Stomach (tissue), 8 donors: ENCODE measurements at regions not wholly inside any gene's neighbourhood (a gene's known extent, or its start where the extent isn't known, plus 50 kb on each side); places are given as distances from the start of the nearest gene placed in this dataset.

ENCODE experiments used
- DNase-seq, 2 donors: peaks; one replicate each; pipeline versions ENCODE4 v3.0.0 to v3.0.0-alpha.2; 2013 to 2019
- H3K27ac ChIP-seq, 5 donors: fragments of 200-600 bp in 4 of 5; sonication (generic) in 4 of 5; one replicate each; pipeline ENCODE4 v1.5.1; 2013 to 2019; ENCODE audit warnings: mild to moderate bottlenecking in 1 of 5, moderate library complexity in 1 of 5
- H3K27me3 ChIP-seq, 3 donors: fragments of 200-600 bp; sonication (generic); one replicate each; pipeline ENCODE4 v1.5.1; 2017 to 2019; ENCODE audit warnings: mixed run types in 1 of 3
- H3K36me3 ChIP-seq, 4 donors: fragments of 200-600 bp; sonication (generic); 1 replicate in 3 of 4; 2 replicates in 1 of 4; pipeline ENCODE4 v1.5.1; 2016 to 2019
- H3K4me1 ChIP-seq, 4 donors: fragments of 200-600 bp; sonication (generic); one replicate each; pipeline ENCODE4 v1.5.1; 2016 to 2019
- H3K4me3 ChIP-seq, 4 donors: fragments of 200-600 bp; sonication (generic) in 3 of 4; one replicate each; pipeline ENCODE4 v1.5.1; 2016 to 2019; ENCODE audit warnings: mild to moderate bottlenecking in 1 of 4
- H3K9me3 ChIP-seq, 4 donors: fragments of 200-600 bp; sonication (generic); one replicate each; pipeline ENCODE4 v1.5.1; 2016 to 2019
- CTCF ChIP-seq, 7 experiments: fragments of 450-650 bp in 4 of 7; fragments of 200-600 bp in 3 of 7; sonication (generic) in 3 of 7; IDR thresholded peaks; one replicate each; pipeline ENCODE4 v1.5.1; 2016 to 2019; ENCODE audit warnings: antibody characterized with exemption in 7 of 7, control low read depth in 2 of 7, mild to moderate bottlenecking in 1 of 7
- EP300 ChIP-seq: sonication (generic); formaldehyde crosslinking; IDR thresholded peaks from one replicate; pipeline ENCODE4 v1.6.1; 2017; ENCODE audit warnings: antibody characterized with exemption
- POLR2A ChIP-seq, 4 donors: fragments of 450-650 bp; IDR thresholded peaks; one replicate each; pipeline ENCODE4 v1.6.1; 2016; ENCODE audit warnings: antibody characterized with exemption in 4 of 4, control low read depth in 2 of 4, mild to moderate bottlenecking in 1 of 4, moderate library complexity in 1 of 4
- POLR2AphosphoS5 ChIP-seq, 3 donors: sonication (generic); formaldehyde crosslinking; IDR thresholded peaks; one replicate each; pipeline ENCODE4 v1.6.1; 2016; ENCODE audit warnings: antibody characterized with exemption in 3 of 3
- WGBS, 5 donors: extraction: QIAGEN DNeasy Blood & Tissue Kit in 3 of 5; methylation state at CpG; one replicate each; pipeline versions ENCODE4 v1.1.5 to v1.1.7; 2013 to 2018; 5-methylcytosine and 5-hydroxymethylcytosine counted together
- intact Hi-C: fragments of 100-400 bp; cut with DNase I; formaldehyde crosslinking; loops from one replicate; pipeline ENCODE4 v1.15.1; 2023; ENCODE audit warnings: low total_unique reads
- donor health status: healthy with polysubstance abuse.
- donor health status: Bipolar disorder and iron deficiency.
- donor health status: healthy.

- 60 to 67% (median 65%) methylated on average over 13 of the region's 13 CpGs for WGBS, 5 donors
These were observed 204.8 kb downstream of the NUAK1 start for GRCh38 chr12:105933671-105934665.

GRCh38 chr12:105935106-105935505 lies 203.6 kb downstream of the NUAK1 start:
- Histone ChIP-seq H3K36me3 (no peaks in the 10 kb centered on the region), H3K4me3 (no peak overlapping the region), H3K4me1 (peaks cover 0 to 8% (median 0%) of the 10 kb centered on the region in 4 donors), H3K27me3 (peaks cover 0 to 3% (median 0%) of the 10 kb centered on the region in 3 donors), H3K27ac (no peak overlapping the region), H3K9me3 (no peaks in the 10 kb centered on the region)
- intact Hi-C loops, result no loop called here
- DNase-seq, result no peak
- TF ChIP-seq POLR2A (IDR thresholded peaks at IDR 0.05) (no peak), CTCF (IDR thresholded peaks at IDR 0.05) (no peak), EP300 (no peak), POLR2AphosphoS5 (IDR thresholded peaks at IDR 0.05) (no peak)
- 72 to 79% (median 73%) methylated on average over 6 of the region's 6 CpGs for WGBS, 5 donors

More at GRCh38 chr12:105933671-105934665, 204.8 kb downstream of the NUAK1 start:
- Histone ChIP-seq H3K27ac (peak overlapping the region in 1 of 5 donors; percentile 35), H3K4me1 (peaks cover 0 to 8% (median 0%) of the 10 kb centered on the region in 4 donors), H3K9me3 (no peaks in the 10 kb centered on the region), H3K4me3 (no peak overlapping the region), H3K27me3 (peaks cover 0 to 3% (median 0%) of the 10 kb centered on the region in 3 donors), H3K36me3 (no peaks in the 10 kb centered on the region)
- peak in 1 of 2 donors; percentile 33 for DNase-seq
- intact Hi-C loops, result no loop called here
- TF ChIP-seq POLR2AphosphoS5 (IDR thresholded peaks at IDR 0.05), result peak in 1 of 3 donors; percentile 66
- no peak for TF ChIP-seq EP300
- TF ChIP-seq POLR2A (IDR thresholded peaks at IDR 0.05), result no peak
- no peak for TF ChIP-seq CTCF (IDR thresholded peaks at IDR 0.05)

- H3K9me3 ChIP-seq, result no peaks in the 10 kb centered on the region
- TF ChIP-seq POLR2AphosphoS5 (IDR thresholded peaks at IDR 0.05) (no peak), CTCF (IDR thresholded peaks at IDR 0.05) (no peak), POLR2A (IDR thresholded peaks at IDR 0.05) (no peak), EP300 (no peak)
- no peak for DNase-seq
- intact Hi-C loops, result no loop called here
- H3K27me3 ChIP-seq, result peaks cover 0 to 3% (median 0%) of the 10 kb centered on the region in 3 donors
- H3K27ac ChIP-seq, result no peak overlapping the region
- H3K4me1 ChIP-seq, result peaks cover 0 to 8% (median 0%) of the 10 kb centered on the region in 4 donors
- H3K36me3 ChIP-seq, result no peaks in the 10 kb centered on the region
- no peak overlapping the region for H3K4me3 ChIP-seq
- 58 to 68% (median 61%) methylated on average over 3 of the region's 3 CpGs for WGBS, 5 donors
These were observed 202.8 kb downstream of the NUAK1 start for GRCh38 chr12:105935981-105936380.

GRCh38 chr12:105936496-105936895 lies 202.3 kb downstream of the NUAK1 start:
- Histone ChIP-seq H3K4me1 (peaks cover 0 to 8% (median 0%) of the 10 kb centered on the region in 4 donors), H3K4me3 (no peak overlapping the region), H3K27ac (no peak overlapping the region), H3K9me3 (no peaks in the 10 kb centered on the region), H3K27me3 (peaks cover 0 to 3% (median 0%) of the 10 kb centered on the region in 3 donors), H3K36me3 (no peaks in the 10 kb centered on the region)
- WGBS, 5 donors, result 60 to 93% (median 80%) methylated on average over 1 of the region's 1 CpG
- TF ChIP-seq CTCF (IDR thresholded peaks at IDR 0.05), result no peak
- TF ChIP-seq EP300, result no peak
- TF ChIP-seq POLR2AphosphoS5 (IDR thresholded peaks at IDR 0.05), result no peak
- no peak for TF ChIP-seq POLR2A (IDR thresholded peaks at IDR 0.05)
- DNase-seq, result no peak
- intact Hi-C loops, result no loop called here
